ENCODE measurements at regions not wholly inside any gene's neighbourhood (a gene's known extent, or its start where the extent isn't known, plus 50 kb on each side); places are given as distances from the start of the nearest gene placed in this dataset.

- Histone ChIP-seq H3K36me3 (ENCODE audit: insufficient read depth, low read length) (no peaks in the 10 kb centered on the region), H3K9me2 (ENCODE audit: insufficient read depth, low read length) (no peaks in the 10 kb centered on the region), H3K9me3 (ENCODE audit: low read length) (no peaks in the 10 kb centered on the region), H3F3A (ENCODE audit: insufficient read depth, low read length, poor library complexity, severe bottlenecking) (no peaks in the 10 kb centered on the region), H3K4me3 (ENCODE audit: low read length) (no peak overlapping the region), H3K27ac (ENCODE audit: low read length) (peak overlapping the region; percentile 31), H3K27me3 (ENCODE audit: insufficient read depth, low read depth, low read length) (no peaks in the 10 kb centered on the region), H3K9ac (ENCODE audit: low read length) (no peak overlapping the region), H4K20me1 (ENCODE audit: insufficient read depth) (no peaks in the 10 kb centered on the region), H2AFZ (ENCODE audit: low read depth, low read length) (no peak overlapping the region), H3K79me2 (replicated peaks; ENCODE audit: insufficient read depth, low read length) (no peaks in the 10 kb centered on the region), H3K4me2 (ENCODE audit: low read length) (no peak overlapping the region)
- no peak for TF ChIP-seq TAF1 (IDR thresholded peaks at IDR 0.05; ENCODE audit: low read depth)
- no peak for TF ChIP-seq REST (IDR thresholded peaks at IDR 0.05; ENCODE audit: borderline replicate concordance)
- TF ChIP-seq SMC3 (conservative IDR thresholded peaks at IDR 0.05; ENCODE audit: poor library complexity): no peak
- TF ChIP-seq RAD21 (conservative IDR thresholded peaks at IDR 0.05): no peak
- no peak for TF ChIP-seq POLR2AphosphoS5 (IDR thresholded peaks at IDR 0.05)
- TF ChIP-seq CTCF (IDR thresholded peaks at IDR 0.05; ENCODE audit: poor library complexity, severe bottlenecking): no peak
Observed at GRCh38 chr1:201598973-201599372, 60.0 kb downstream of the NAV1 start.

GRCh38 chr1:201599548-201599947 lies 60.6 kb downstream of the NAV1 start:
- no peak overlapping the region for H2AFZ ChIP-seq (ENCODE audit: low read depth, low read length)
- no peak overlapping the region for H3K4me2 ChIP-seq (ENCODE audit: low read length)
- no peaks in the 10 kb centered on the region for H3K36me3 ChIP-seq (ENCODE audit: insufficient read depth, low read length)
- no peaks in the 10 kb centered on the region for H3K27me3 ChIP-seq (ENCODE audit: insufficient read depth, low read depth, low read length)
- H3K27ac ChIP-seq (ENCODE audit: low read length): peak overlapping the region; percentile 31
- H3K4me3 ChIP-seq (ENCODE audit: low read length): no peak overlapping the region
- no peaks in the 10 kb centered on the region for H3K79me2 ChIP-seq (replicated peaks; ENCODE audit: insufficient read depth, low read length)
- no peaks in the 10 kb centered on the region for H3K9me2 ChIP-seq (ENCODE audit: insufficient read depth, low read length)
- TF ChIP-seq EP300 (conservative IDR thresholded peaks at IDR 0.05; ENCODE audit: poor library complexity, severe bottlenecking) (no peak), TAF1 (IDR thresholded peaks at IDR 0.05; ENCODE audit: low read depth) (no peak), REST (IDR thresholded peaks at IDR 0.05; ENCODE audit: borderline replicate concordance) (no peak), POLR2AphosphoS5 (IDR thresholded peaks at IDR 0.05) (no peak), CTCF (IDR thresholded peaks at IDR 0.05; ENCODE audit: poor library complexity, severe bottlenecking) (no peak), SMC3 (conservative IDR thresholded peaks at IDR 0.05; ENCODE audit: poor library complexity) (no peak), MXI1 (conservative IDR thresholded peaks at IDR 0.05; ENCODE audit: poor library complexity, severe bottlenecking) (no peak)
- peak overlapping the region; percentile 12 for H3K9ac ChIP-seq (ENCODE audit: low read length)
- no peaks in the 10 kb centered on the region for H3F3A ChIP-seq (ENCODE audit: insufficient read depth, low read length, poor library complexity, severe bottlenecking)
- no peaks in the 10 kb centered on the region for H4K20me1 ChIP-seq (ENCODE audit: insufficient read depth)
- no peaks in the 10 kb centered on the region for H3K9me3 ChIP-seq (ENCODE audit: low read length)
